KOPT-K1 (cell line): ENCODE measurements at regions not wholly inside any gene's neighbourhood (a gene's known extent, or its start where the extent isn't known, plus 50 kb on each side); places are given as distances from the start of the nearest gene placed in this dataset.

Source experiments
- H3K27ac ChIP-seq: fragments of 200-600 bp; sonication (generic); 2 replicates; pipeline ENCODE4 v1.5.1; 2016; ENCODE audit warnings: antibody characterized with exemption, mild to moderate bottlenecking, low read depth, low read length; ENCODE audit not compliant: poor library complexity, severe bottlenecking
- H3K36me3 ChIP-seq: fragments of 200-600 bp; sonication (generic); 2 replicates; pipeline ENCODE4 v1.5.1; 2017; ENCODE audit warnings: antibody characterized with exemption, mild to moderate bottlenecking, low read length, moderate library complexity; ENCODE audit not compliant: insufficient read depth
- H3K9me3 ChIP-seq: fragments of 200-600 bp; sonication (generic); 2 replicates; pipeline ENCODE4 v1.5.1; 2017; ENCODE audit warnings: antibody characterized with exemption, low read length, mild to moderate bottlenecking; ENCODE audit not compliant: insufficient read depth, poor library complexity, severe bottlenecking

DNA sequence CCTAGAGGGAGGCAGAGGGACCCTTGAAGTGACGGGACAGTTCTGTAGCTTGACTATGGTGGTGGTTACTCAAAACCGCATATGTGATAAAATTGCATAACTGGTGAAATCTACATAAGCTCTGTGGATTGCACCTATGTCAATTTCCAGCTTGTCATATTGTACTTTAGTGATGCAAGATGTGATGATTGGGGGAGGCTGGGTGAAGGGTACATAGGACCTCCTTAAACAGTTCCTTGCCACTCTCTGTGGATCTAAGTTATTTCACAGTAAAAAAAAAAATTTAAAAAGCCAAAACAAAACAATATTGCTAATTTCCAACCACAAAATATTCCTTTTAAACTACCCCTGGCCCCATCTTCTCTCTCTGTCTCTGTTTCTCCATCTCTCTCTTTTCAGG, 472.6 kb upstream of the SULF2 start:
- H3K36me3 ChIP-seq = no peaks in the 10 kb centered on the region
- no peak overlapping the region for H3K27ac ChIP-seq
- H3K9me3 ChIP-seq = peaks cover 4% of the 10 kb centered on the region

DNA sequence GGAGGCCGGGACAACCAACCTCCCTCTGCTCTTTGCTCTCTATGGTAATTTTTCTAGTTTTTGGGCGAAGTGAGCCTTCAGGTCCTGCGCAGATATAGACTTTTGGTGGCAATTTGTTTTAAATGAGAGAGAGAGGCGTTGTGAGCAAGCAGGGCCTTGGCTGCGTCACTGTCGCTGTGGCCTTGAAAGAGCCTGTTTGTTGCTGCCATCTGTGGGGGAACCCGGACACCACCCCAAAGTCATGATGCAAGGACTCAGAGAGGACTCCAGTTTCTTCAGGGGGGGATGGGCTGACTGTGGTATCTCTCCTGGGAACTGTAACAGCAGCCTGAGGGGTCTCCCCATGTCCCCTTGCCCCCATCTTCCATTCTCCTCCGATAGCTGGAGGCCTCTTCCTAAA, 462.7 kb upstream of the SULF2 start:
- Histone ChIP-seq H3K36me3 (no peaks in the 10 kb centered on the region), H3K9me3 (no peaks in the 10 kb centered on the region), H3K27ac (no peak overlapping the region)

DNA sequence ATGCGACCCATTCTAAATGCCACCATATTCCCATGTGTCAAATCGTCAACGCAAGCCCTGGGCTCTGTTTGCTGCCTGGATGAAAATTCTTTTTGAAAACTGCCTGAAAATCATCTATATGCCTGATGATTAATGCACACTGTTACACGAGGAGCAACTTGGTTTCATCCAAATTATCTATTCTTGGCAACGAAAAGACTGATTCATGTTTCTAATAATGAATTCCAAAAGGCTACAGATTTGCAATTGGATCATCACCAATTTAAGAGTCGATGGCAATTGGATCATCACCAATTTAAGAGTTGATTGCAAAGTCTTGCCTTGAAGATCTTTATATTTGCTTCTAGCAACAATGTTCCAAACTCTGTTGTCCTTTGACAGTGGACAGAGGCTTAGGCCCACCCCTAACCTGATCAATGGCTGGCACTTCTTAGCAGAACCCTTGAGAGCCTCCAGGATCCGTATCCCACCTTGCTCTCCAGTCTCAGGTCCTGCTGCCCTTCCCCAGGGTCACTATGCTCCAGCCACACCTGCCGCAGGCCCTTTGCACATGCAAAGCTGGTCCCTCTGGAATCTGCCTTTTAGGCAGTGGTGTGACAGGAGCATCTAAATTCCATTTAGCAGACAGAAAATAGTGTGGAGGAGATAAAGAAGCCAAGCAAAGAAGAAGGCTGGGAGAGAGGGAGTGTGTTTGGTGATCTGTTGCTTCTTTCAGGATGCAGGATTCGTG, 460.9 kb upstream of the SULF2 start:
- H3K36me3 ChIP-seq = no peaks in the 10 kb centered on the region
- H3K9me3 ChIP-seq = no peaks in the 10 kb centered on the region
- H3K27ac ChIP-seq = no peak overlapping the region

DNA sequence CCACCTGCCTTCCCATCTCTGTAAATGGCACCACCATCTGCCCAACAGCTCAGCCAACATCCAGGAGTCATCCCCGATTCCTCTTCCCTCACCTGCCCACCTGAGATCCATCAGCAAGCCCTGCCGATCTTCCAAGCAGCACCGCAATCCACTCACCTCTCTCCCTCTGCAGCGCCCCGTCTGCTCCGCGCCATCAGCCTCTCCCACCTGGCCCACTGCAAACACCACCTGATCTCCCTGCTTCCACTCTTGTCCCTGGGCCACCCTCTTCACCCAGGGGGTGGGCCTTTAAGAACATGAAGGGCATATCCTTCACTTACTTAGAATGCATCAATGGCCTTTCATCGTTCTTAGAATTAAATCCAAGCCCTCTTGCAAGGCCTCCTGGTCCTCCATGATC, 457.3 kb upstream of the SULF2 start:
- H3K27ac ChIP-seq = no peak overlapping the region
- H3K36me3 ChIP-seq = no peaks in the 10 kb centered on the region
- no peaks in the 10 kb centered on the region for H3K9me3 ChIP-seq

DNA sequence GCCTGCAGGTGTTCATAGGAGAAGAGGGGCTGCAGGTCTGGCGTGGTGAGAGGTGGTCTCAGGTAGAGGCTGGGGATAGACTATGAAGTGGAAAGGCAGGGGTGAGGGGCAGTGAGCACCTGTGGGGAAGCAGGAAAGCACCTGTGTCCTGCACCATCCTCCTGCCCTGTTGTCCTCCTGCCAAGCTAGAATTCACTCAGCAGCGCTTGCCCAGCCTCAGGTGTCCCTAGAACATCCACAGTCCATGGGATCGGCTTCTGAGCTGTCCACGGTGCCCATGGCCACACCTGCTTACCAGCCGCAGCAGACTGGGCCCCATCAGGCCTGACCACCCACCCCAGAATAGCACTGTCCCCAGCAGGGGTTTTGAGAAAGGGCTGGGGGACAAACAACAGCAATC, 456.2 kb upstream of the SULF2 start:
- no peaks in the 10 kb centered on the region for H3K9me3 ChIP-seq
- H3K27ac ChIP-seq = no peak overlapping the region
- no peaks in the 10 kb centered on the region for H3K36me3 ChIP-seq

DNA sequence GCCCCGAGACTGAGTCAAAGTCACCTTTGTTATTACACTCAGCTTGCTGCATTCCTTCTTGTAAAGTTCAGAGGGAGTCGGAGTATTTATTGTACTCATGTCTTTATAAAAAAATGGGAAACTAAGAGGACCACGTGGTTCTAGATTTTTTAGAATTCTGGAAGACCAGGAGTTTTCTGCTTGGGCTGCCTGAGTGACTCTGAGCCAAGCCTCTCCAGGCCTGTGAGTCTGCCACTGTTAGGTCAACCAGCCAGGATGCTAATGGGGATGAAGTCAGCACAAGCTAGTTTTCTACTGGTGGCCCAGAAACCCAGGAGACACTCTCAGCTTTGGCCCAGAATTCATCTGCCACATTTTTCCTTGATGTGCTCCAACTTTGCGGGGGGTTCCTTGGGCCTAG, 453.5 kb upstream of the SULF2 start:
- Histone ChIP-seq H3K9me3 (no peaks in the 10 kb centered on the region), H3K36me3 (no peaks in the 10 kb centered on the region), H3K27ac (no peak overlapping the region)

DNA sequence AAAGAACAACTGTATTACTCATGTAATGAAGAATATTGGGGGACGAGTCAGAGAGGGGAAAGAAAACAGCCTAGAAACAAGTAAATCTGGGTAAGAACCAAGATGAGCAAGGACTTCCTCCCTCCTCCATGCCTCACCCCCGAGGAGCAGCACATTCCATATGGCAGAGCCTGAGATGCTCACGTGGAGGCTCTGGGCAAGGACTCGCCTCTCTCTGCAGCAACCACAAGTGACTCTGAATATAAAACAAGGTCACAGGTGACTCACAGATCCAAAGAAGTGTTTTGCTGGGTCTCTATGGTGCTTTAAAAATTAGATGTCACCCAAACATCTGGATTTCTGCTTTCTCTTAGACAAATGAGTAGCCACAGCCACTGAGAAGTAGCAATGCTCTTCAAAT, 453.0 kb upstream of the SULF2 start:
- Histone ChIP-seq H3K9me3 (no peaks in the 10 kb centered on the region), H3K36me3 (no peaks in the 10 kb centered on the region), H3K27ac (no peak overlapping the region)

DNA sequence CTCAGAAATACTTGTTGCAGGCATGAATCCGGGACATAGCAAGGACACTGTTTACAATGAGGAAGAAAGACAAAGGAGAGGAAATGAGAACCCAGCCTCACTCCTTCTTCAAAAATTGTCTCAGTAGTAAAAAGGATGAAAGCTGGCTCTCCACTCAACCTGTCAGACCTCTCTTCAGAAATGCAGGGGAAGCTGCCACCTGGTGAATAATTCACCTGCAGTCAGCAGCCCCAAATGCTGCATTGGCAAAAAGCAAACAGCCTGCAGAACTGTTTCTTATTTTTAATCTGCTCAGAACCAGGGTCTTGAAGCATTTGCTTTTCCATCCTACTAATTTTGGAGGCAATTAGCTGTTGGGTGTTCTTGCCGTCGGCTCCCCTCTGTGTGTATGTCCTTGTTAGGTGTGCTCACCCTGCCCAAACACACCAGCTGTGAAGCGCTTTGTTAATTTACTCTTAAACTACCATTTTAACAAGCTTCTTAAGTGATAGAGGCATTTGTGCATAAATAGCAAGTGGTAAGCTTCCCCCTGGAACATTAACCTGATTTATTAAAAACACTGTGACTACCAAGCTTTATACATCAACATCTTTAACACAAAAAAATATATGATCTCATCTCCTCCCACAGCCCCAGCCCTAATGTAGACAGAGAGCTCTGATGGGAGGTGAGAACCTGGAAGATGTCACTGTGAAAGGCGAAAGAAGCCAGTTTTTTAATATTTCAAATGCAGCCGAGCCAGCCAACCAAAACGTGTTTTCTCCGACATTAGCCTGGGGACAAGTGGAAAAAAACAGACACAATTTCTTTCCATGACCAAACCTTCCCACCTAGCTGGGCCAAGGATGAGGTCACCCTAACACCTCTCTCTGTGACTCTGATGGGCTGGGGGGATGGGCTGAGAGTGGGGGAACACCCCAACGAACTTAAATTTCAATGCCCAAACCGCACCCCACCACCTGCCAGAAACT, 451.0 kb upstream of the SULF2 start:
- Histone ChIP-seq H3K9me3 (no peaks in the 10 kb centered on the region), H3K27ac (no peak overlapping the region), H3K36me3 (no peaks in the 10 kb centered on the region)

DNA sequence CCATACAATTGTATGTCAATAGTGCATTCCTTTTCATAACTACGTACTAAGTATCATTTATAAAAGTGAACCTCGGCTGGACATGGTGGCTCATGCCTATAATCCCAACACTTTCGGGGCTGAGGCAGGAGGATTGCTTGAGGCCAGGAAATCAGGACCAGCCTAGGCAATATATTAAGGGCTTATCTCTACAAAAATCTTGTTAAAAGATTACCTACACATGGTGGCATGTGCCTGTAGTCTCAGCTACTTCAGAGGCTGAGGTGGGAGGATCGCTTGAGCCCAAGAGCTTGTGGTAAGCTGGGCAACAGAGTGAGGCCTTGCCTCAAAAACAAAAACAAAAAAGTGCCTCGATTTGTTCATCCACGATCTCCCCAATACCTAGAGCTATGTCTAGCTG, 449.7 kb upstream of the SULF2 start:
- H3K9me3 ChIP-seq = no peaks in the 10 kb centered on the region
- no peaks in the 10 kb centered on the region for H3K36me3 ChIP-seq
- H3K27ac ChIP-seq = no peak overlapping the region

DNA sequence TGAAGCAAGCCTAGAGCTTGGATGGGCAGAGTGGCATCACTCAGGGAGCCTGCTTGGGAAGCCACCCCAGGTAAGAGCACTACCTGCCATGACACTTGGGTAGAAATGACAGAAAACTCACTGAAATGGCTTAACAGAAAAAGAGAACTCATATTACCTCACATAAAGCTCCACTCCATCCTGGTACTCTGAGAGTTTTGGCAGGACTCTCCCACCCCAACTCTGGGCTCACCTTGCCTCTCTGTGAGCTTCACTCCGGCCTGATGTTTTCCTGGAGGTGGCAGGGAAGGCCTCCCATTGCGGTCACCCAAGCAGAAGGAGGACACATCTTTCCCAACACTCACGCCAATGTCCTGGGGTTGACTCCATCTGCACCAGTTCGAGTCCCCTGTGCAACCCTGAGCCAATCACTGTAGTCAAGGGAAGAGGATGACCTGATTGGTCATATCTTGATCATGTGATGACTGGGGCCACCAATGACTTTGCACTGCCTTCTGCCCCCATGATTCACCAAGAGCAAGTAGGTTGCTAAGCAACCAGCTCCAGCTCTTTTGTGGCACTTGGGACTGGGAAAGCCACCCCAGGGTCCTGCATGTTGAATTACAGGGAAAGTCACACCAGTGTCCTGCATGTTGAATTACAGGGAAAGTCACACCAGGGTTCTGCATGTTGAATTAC, 446.1 kb upstream of the SULF2 start:
- H3K36me3 ChIP-seq = no peaks in the 10 kb centered on the region
- no peaks in the 10 kb centered on the region for H3K9me3 ChIP-seq
- H3K27ac ChIP-seq = no peak overlapping the region

DNA sequence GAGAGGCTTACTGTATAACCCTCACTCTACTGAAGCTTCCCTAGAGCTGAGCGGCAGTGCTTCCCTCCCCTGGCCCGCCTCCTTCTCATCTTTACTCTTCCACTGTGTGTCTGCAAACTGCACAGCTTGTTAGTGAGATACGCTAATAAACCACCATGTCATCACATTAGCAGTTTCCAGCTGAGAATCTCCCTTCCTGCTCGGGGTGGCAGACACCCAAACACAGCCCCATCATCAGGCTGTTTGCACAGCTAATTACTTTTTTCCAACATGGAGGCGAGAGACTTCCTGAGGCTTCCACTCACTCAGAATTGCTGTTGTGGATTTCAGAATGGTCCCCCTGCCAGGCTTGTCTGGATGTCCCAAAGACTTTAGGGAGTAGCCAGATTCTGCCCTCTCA, 444.9 kb upstream of the SULF2 start:
- H3K9me3 ChIP-seq = no peaks in the 10 kb centered on the region
- H3K27ac ChIP-seq = no peak overlapping the region
- no peaks in the 10 kb centered on the region for H3K36me3 ChIP-seq

DNA sequence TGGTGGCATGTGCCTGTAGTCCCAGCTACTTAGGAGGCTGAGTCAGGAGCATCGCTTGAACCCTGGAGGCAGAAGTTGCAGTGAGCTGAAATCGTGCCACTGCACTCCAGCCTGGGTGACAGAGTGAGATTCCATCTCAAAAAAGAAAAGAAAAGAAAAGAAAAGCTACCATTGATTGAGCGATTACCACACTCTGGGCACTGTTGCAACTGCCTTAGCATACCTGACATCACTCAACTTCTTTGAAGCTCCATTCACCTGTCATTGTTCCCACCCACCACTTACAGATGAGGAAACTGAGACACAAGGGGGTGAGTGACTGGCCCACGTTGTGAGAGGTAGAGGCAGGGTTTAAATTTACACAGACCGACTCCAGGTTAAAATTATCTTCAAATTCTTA, 442.1 kb upstream of the SULF2 start:
- Histone ChIP-seq H3K9me3 (no peaks in the 10 kb centered on the region), H3K36me3 (no peaks in the 10 kb centered on the region), H3K27ac (no peak overlapping the region)

DNA sequence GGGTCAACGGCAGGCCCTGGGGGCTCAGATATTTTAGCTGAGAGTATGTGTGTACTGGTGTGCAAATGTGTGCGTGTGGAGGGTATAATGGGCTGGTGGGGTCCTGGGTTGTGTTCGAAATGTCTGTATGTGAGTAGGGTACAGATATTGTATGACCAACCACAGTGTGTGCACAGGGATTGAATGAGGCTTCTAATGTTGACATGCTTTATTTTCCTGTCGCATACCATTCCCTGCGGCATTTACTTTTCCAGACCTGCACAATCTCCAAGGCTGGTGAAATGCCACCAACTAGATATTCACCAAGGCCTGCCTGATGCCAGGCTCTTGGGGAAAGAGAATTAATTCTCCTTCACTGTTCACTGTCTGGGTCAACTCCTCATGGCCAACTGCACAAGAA, 441.4 kb upstream of the SULF2 start:
- Histone ChIP-seq H3K36me3 (no peaks in the 10 kb centered on the region), H3K27ac (no peak overlapping the region), H3K9me3 (no peaks in the 10 kb centered on the region)

DNA sequence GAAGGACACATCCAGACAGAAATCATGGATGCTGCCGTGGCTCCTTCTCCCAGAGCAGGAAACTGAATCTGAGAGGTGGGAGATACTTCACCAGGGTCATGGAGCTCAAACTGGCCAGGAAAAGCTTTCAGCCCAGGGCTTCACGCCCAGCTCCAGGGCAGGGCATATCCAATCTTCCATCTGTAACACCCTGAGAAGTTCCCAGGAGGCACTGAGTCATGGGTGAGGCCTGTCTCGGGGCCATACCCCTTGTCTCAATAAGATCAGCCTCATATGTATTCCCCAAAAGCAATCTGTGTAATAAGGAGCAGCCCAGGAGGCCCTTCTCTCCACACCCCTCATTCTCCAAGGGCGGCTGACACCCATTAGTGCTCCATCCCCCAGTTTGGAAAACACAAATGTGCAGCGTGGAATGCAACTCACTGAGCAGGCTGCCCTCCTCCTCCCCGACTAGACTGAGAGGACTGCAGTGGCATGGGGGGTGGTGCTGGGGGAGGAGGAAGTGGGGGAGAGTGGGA, 439.3 kb upstream of the SULF2 start:
- no peaks in the 10 kb centered on the region for H3K36me3 ChIP-seq
- H3K9me3 ChIP-seq = no peaks in the 10 kb centered on the region
- no peak overlapping the region for H3K27ac ChIP-seq

DNA sequence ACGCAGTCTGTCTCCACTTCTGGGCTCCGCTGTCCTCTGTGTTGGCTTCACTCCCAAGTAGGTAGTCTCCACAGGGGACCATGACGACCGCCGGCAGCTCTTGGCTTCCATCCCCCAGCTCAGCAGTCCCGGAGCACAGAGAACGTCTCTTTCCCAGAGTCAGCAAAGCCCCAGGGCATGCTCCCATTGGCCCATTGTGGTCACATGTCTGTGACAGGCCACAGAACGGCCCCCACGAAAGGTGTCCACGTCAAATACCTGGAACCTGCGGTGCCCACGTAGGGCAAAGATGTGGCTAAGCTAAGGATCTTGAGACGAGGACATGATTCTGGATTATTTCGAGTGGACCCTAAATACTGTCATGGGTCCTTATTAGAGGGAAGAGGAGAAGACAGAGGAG, 438.4 kb upstream of the SULF2 start:
- Histone ChIP-seq H3K36me3 (no peaks in the 10 kb centered on the region), H3K27ac (no peak overlapping the region), H3K9me3 (no peaks in the 10 kb centered on the region)
